Activated effector memory CD4-positive, alpha-beta T cell treated with anti-CD3 and anti-CD28 coated beads, Interleukin-2, amount 50 U/mL, for 16 hours (primary cell): ENCODE measurements at regions not wholly inside any gene's neighbourhood (a gene's known extent, or its start where the extent isn't known, plus 50 kb on each side); places are given as distances from the start of the nearest gene placed in this dataset.

ENCODE experiments used
- DNase-seq: peaks from one replicate; pipeline ENCODE4 v3.0.0-alpha.2; 2020

DNA sequence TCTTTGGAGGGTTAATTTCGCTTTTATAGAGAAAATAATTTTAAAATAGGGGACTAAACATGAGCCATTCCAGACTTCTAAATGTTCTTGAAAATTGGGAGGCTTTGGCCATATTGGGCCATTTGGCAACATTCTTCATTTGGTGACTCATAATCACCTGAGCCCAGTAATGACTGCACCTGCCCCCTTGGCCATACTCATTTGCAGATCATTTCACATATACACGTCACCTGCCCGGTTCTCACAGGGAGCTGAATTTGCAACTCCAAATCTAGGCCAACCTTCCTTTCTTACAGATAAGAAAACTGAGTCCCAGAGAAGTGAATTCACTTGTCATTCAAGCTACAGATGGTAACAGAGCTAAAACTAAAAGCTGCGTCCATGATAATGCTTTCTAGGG is 289.7 kb downstream of the EPHA4 start:
- no peak for DNase-seq

DNA sequence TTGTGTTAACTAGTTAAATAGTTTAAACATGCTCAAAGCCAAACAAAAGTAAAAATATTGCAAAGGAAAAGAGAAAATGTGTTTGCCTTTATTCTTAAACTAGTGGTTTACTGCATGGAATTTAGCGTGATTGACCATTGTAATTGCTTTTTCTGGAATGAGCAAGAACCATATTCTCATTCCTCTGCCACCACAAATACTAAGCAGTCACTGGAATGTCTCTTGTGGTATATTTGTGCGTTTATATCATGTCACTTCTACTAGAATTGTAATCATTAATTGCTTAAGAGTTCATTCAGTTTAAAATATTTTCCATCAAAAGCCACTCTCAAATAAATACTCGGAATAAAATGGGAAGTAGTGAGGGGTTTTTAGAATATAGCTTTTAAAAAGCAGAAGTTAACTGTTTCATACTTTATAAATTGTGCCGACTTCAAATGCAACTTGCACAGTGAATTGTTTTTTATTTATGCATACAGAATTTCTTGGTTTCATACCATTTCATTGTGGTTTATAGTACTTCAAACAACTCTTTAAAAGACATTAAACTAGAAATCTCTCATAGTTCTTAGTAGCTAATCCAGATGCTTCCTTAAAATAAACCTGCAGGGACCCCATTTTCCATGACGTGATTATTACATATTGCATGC is 288.1 kb downstream of the EPHA4 start:
- DNase-seq, result no peak

DNA sequence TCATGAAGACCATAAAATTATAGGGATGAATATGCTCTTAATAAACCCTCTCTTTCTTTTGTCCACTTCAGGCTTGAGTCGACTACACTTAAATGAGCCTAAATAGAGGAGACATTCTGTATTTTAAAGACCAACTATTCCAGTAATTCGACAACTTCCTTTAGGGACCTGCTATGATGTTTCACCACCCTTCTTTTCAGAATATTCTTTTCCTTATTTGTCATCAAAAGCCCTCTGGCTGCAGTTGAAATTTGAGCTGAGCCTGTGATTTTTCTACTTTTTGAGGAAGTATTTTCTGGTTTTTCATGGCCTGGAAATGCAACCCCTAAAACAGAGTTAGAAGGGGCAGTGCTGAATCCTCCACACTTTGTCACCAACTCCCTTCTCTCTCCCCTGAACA is 287.0 kb downstream of the EPHA4 start:
- DNase-seq, result no peak

DNA sequence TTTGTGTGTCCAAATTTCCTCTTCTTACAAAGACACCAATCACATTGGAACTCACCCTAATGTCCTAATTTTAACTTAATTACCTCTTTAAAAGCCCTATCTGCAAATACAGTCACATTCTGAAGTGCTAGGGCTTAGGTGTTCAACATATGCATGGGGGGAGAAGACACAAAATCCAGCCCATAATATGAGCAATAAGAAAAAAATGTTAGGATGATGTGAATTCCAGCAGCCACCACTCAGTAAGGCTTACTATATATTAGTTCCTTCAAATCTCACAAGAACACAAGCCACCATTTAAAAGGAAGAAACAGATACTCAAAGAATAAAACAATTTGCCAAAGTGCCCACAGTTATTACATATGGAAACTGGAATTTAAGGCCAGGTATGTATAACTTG is 285.7 kb downstream of the EPHA4 start:
- no peak for DNase-seq

- no peak for DNase-seq
These were observed 282.7 kb downstream of the EPHA4 start for GRCh38 chr2:221289389-221289788.

DNA sequence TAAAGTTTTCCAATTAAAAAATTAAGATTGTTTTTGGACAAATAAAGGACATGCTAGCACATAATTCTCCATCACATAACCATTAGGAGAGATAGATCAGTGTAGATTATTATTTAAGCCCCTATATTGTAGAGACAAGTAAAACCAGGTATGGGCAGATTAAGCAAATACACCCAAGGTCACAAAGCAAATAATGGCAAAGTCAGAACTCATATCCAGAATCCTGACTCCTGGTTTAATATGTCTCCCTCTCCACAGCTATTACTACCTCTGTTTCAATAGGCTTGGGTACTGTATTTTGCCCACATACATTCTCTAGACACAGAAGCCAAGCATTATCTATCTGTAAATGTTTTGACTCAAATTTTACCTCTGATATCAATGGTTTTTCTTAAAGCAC is 282.3 kb downstream of the EPHA4 start:
- no peak for DNase-seq

- no peak for DNase-seq
These were observed 278.0 kb downstream of the EPHA4 start for GRCh38 chr2:221293949-221294742.

DNA sequence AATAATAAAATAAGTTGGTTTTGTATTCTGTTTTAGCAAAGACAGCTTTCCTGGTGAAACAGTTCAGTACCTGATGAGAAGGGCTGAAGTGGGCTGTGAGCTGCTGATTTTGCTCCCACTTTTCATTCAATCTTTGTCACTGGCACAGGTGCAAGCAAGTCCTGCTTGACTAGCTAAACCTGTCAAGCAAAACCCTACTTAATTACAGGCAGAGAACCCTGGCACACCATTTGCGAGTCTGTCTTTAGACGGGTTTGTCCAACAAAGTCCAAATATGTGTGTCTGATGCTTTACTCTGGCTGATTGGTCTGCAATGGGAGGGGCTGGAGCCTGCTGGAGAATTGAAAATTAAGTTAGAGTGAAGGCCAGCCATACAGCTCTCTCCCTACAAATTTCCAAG is 267.2 kb downstream of the EPHA4 start:
- DNase-seq, result no peak

- no peak for DNase-seq
These were observed 263.5 kb downstream of the EPHA4 start for GRCh38 chr2:221308507-221309066.

- no peak for DNase-seq
These were observed 262.1 kb downstream of the EPHA4 start for GRCh38 chr2:221309892-221310583.

GRCh38 chr2:221310730-221311129 is 261.4 kb downstream of the EPHA4 start:
- DNase-seq, result no peak

GRCh38 chr2:221312634-221313033 is 259.5 kb downstream of the EPHA4 start:
- no peak for DNase-seq

DNA sequence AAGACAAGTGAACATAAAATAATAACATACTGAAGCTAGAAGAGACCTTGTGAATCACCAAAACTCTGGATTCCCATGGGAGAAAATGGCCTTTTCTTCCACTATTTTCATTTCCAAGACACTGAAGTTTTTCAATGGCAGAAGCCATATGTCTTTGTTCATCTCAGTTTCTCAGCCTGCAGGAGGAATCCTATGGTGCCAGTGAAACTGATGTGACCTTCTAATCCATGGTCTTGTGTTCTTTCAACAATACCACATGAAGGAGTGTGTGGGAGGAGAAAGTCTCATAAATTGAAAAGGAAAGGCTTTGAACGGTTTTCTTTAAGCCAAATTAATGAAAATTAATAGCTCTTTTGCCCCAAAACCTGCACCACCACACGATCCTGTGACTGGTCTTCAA is 257.3 kb downstream of the EPHA4 start:
- no peak for DNase-seq

DNA sequence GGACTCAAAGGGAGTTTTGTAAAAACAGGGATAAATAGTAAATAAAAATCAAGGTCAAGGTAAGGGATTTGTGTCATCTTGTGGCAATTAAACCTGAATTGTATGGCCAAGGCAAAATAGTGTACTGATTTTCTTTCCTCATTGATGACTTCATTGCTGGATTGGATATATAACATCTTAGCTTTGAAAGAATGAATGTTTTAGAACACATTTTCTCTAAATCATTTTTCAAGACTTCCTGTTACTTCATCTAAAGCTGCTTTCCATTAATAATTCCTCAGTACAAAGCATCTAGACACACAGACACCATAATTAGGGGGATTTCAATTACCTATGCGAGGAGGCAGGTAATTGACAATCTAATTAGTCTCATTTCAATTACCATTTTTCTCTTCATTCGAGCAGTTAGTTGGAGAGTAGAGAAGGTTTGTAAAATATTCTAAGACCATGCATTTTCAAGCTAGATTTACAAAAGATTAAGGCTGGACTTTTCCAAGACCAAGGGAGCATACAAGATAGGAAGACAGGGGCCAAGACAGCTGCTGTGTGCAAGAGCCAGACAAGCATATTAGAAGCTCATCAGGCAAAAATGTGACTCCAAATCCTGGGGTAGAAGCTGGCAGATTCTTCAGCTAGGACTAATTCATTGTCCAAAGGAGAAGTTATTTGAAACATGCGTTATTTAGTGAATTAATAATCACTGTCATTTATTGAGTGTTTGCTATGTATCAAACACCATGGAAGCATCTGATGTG is 253.6 kb downstream of the EPHA4 start:
- no peak for DNase-seq

- no peak for DNase-seq
These were observed 249.4 kb downstream of the EPHA4 start for GRCh38 chr2:221322741-221323140.

GRCh38 chr2:221323513-221323912 is 248.6 kb downstream of the EPHA4 start:
- no peak for DNase-seq

DNA sequence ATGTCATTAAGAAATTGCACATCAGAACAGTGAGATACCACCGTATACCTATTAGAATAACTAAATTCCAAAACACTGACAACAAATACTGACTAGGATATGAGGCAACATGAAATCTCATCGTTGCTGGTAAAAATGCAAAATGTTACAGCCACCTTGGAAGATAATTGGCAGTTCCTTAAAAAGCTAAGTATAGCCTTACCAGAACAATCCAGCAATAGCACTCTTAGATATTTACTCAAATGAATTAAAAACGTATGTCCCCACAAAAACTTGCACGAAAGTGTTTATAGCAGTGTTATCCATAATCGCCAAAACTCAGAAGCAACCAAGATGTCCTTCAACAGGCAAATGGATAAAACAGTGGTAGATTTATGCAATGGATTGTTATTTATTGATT is 241.7 kb downstream of the EPHA4 start:
- no peak for DNase-seq

DNA sequence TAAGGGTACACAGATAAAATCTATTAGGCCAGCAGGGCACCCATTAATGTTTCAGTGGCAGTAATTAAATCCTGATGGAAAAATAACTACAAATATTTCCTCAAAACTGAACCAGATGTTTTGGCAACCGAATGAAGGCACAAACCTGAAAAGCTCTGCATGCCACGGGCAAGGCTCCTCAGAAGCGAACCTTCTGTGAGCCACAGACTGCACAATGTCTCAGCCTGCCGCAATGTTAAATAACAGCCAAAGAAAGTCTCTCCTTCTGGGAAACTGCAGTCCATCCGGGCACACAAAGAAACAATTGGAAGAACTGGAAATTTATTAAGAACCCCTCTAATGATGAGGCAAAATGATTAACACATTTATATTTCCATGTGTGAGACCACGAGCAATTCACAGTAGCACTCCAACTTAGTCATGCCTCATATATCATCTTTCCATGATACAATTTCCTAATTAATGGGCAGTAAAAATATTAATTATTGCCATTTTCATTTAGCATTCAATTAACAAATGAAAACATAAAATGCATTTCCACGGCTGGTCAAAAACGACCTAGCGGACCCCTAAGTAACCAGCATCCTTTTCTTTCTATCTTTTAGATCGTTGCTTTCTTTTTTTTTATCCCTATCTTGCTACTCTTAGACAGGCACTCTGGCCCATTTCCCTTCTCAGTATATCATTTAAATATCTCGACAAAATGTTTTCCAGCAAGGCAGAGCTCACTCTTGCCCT is 237.5 kb downstream of the EPHA4 start:
- DNase-seq, result no peak

DNA sequence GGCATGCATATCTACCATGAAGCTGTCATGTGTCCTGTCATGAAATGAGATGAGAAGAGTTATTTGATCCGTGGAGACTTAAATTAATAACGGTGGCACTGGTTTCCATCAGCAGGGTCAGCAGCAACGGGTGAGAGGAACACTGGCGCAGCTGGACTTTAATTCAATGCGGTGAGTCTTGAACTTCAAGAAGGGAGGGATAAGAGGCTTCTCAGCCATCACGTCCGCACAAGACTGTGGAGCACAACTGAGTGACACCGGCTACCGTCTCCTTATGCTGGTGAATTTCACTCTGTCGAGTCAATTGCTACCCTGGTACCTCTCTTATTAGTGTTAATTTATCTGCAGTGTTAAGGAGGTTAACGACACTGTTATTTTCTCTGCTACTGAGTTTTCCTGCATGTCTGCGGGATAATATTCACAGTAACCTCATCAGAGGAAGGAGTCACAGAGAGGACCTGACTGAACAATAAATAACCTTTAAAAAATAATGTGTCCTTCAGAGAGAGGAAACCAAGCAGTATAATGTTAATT is 236.8 kb downstream of the EPHA4 start:
- DNase-seq, result no peak

GRCh38 chr2:221336967-221337366 is 235.1 kb downstream of the EPHA4 start:
- no peak for DNase-seq

DNA sequence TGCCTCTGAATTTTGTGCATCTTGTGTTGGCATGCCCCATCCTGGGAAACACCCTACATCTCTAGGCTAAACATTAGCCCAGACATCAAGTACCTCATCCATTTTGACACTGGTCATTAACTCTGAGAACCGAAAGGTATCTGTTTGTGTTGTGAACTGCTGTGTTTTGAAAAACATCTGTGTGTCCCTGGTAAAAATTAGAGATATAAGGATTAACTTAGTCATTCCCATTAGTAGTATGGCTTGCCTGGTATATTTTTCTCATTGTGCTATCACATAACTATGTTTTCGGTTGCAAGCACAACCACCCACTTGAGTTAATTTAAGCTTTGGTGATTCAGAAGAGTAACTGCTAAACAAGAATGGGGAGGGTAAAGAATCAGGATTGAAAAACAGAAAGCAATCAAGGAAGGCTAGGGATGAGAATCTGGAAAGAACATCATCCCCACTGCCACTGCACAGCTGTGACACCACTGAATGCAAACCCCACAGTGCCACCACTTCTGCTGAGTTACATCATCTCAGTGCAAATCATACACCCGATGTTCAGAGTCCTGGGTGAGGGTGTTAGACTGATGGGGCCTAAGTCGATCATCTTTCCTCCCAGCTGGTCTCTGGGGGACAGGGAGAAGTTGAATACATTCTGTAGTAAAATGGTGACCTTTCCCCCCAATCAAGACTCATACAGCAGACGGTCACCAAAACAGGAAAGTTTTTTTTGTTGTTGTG is 234.0 kb downstream of the EPHA4 start:
- DNase-seq, result no peak
